C4-2B (cell line): ENCODE measurements at regions not wholly inside any gene's neighbourhood (a gene's known extent, or its start where the extent isn't known, plus 50 kb on each side); places are given as distances from the start of the nearest gene placed in this dataset.

Experiments
- H3K27ac ChIP-seq: fragments of 450-650 bp; 2 replicates; pipeline ENCODE4 v1.5.1; 2017
- CTCF ChIP-seq: fragments of 450-650 bp; conservative IDR thresholded peaks from 2 replicates; pipeline ENCODE4 v1.5.1; 2017; ENCODE audit warnings: mild to moderate bottlenecking
- ZFX ChIP-seq: fragments of 450-650 bp; IDR thresholded peaks from 2 replicates; pipeline ENCODE4 v1.6.1; 2017

DNA sequence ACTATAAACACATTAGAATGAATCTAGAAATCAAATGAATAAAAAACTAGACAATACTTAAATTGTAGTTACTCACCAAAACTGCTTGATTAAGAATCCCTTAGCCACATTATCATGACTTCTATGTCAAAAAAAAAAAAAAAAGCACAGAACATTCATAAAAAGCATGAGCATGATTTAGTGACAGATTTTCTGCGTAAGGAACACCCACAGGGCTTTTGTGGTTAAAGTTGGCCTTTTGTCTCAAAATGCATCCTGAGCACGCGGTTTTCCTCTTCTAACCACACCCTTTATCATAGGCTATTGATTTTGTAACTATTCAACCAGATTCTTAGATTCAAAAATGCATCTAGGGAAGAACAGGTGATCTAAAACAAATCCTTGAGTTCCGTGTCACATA is 334.0 kb upstream of the NR2F2 start:
- no peak overlapping the region for H3K27ac ChIP-seq
- no peak for TF ChIP-seq ZFX
- no peak for TF ChIP-seq CTCF

DNA sequence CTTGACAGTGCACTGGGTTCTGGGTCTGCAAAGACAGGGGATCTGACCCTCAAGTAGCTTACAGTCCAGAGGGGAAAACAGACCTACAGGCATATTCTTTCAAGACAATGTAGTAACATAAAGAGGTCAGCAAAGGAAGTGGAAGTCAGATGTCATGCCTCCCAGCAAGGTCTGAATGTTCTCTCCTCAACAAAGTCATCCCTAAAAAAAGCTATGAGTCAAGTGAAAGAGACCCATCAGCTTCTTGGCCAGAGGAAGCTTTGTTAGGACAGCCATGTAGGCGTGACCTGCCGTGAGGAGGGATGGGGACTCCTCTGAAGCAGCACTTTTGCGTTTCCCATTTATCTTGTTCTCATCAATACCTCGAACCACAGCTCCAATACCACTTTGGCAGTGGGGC is 331.6 kb upstream of the NR2F2 start:
- H3K27ac ChIP-seq: no peak overlapping the region
- no peak for TF ChIP-seq ZFX
- no peak for TF ChIP-seq CTCF

GRCh38 chr15:96002890-96003859 is 327.3 kb upstream of the NR2F2 start:
- no peak for TF ChIP-seq ZFX
- TF ChIP-seq CTCF: no peak

DNA sequence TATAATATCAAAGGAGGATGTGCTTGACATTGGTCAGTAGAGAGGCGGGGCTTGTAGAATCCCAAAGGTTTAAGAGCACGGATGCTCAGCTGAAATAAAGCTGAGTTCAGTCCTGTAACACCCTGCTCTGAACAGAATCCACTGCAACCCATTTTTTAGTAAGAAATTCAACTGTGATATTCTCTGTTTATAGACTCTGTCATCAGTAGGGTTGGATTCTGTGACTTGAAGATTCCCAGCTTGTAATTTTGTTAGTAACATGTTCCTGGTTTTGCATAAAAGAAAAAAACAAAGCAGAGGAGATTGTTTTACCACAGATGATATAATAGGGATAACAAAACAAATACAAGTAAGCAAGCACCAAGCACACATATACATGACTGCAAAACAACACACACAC is 324.6 kb upstream of the NR2F2 start:
- no peak for TF ChIP-seq ZFX
- no peak for TF ChIP-seq CTCF
- H3K27ac ChIP-seq: no peak overlapping the region

More at GRCh38 chr15:96002890-96003859, 327.3 kb upstream of the NR2F2 start:
- H3K27ac ChIP-seq: no peak overlapping the region

DNA sequence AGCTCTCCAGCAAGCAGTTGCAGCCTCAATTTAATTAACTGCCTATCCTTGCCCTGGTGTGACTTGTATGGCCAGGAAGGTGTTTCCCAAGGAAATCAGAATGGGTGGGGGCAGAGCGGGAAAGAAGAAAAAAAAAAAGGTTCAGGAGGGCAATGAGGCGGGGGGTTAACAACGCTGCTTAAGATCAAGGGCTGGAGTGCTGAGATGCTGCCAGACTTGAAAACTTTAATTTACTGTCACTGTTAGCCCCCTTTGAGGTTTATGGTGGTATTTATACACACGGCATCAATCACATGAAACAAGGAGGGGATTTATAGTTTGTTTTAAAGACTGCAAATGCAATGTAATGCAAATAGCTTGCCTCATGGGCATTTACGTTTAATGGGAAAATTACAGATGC is 319.4 kb upstream of the NR2F2 start:
- no peak overlapping the region for H3K27ac ChIP-seq
- TF ChIP-seq CTCF (no peak), ZFX (no peak)

DNA sequence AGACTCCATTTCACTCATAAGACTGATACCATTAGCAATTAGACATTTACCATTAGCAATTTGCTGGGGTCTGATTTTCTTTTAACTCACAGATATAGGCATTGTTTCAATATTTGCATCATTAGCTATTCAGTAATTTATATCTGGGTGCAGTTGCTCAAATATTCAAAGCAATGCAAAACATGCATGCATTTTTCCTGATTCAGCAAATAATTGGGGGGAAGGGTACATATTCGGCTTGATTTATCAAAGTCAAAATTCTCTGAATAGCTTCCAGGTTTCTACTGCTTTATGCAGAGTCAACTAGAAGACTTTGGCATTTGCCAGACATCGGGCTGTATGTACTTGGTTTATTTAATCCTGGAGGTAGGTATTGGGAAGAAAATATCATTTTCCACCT is 315.6 kb upstream of the NR2F2 start:
- TF ChIP-seq ZFX (no peak), CTCF (no peak)
- no peak overlapping the region for H3K27ac ChIP-seq

DNA sequence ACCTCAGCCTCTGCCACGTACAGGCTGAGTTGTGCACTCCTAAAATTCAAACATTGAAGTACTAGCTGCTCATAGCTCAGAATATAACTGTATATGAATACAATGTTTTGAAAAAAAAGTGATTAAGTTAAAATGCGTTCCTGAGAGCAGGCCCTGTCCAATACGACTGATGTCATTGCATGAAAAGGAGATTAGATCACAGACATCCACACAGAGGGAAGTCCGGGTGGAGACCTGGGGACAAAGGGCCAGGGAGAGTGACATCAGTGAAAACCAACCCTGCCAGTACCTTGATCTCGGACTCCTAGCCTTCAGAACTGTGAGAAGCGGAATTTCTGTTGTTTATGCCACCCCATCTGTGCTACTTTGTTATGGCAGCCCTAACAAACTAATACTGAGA is 311.4 kb upstream of the NR2F2 start:
- no peak for TF ChIP-seq ZFX
- no peak overlapping the region for H3K27ac ChIP-seq

GRCh38 chr15:96020133-96020532 is 310.4 kb upstream of the NR2F2 start:
- H3K27ac ChIP-seq: no peak overlapping the region

More at GRCh38 chr15:96020133-96020532, 310.4 kb upstream of the NR2F2 start:
- TF ChIP-seq CTCF: no peak
- TF ChIP-seq ZFX: no peak
